ENCODE measurements at regions not wholly inside any gene's neighbourhood (a gene's known extent, or its start where the extent isn't known, plus 50 kb on each side); places are given as distances from the start of the nearest gene placed in this dataset.

DNA sequence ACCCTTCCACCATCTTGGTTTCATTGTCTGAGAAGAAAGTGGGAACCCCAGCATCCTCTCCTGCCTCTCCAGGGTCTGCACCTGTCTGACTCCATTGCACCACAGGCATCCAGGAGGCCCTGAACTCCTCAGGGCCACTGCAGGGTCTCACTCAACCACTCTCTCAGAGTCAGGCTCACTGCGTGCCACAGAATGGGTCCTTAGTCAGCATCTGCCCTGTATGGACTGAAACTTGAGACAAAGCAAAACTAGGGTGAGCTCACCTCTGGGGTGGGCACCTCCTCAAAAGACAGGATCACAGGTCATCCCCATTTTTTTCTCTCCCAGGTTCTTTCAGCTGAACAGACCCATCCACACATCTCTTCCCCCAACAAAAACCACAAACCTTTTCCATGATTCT lies 59.2 kb upstream of the CPEB4 start:
- no TSS peak for BruUV-seq (replicated peaks)
- no peak for ATAC-seq
- intact Hi-C loops (cut with micrococcal nuclease) = no loop called here

More for the DNA sequence above, 59.2 kb upstream of the CPEB4 start:
- Histone ChIP-seq H3K27ac (ENCODE audit: extremely low read depth, low read depth, low read length) (no peak overlapping the region), H3K9me3 (replicated peaks; ENCODE audit: control insufficient read depth, insufficient read depth, low read depth, low read length) (no peaks in the 10 kb centered on the region), H3K4me3 (no peak overlapping the region), H3K79me2 (ENCODE audit: control insufficient read depth, insufficient read depth, low read length) (no peaks in the 10 kb centered on the region), H3K4me2 (ENCODE audit: insufficient read depth, low read length) (no peak overlapping the region), H3K9ac (ENCODE audit: insufficient read depth in 1 of 2, low read depth in 2 of 2, low read length in 2 of 2) (no peak overlapping the region), H3K4me1 (replicated peaks in 1 of 2; ENCODE audit: control insufficient read depth in 2 of 2, insufficient read depth in 2 of 2, low read length in 2 of 2) (peaks cover 9 to 61% of the 10 kb centered on the region in 2 experiments; a peak in 4 of 5 replicates), H3K27me3 (ENCODE audit: control insufficient read depth in 2 of 2, insufficient read depth in 2 of 2, low read length in 2 of 2) (no peaks in the 10 kb centered on the region), H4K20me1 (replicated peaks; ENCODE audit: control insufficient read depth, insufficient read depth, low read length) (no peaks in the 10 kb centered on the region), H3K36me3 (ENCODE audit: control insufficient read depth, insufficient read depth, low read length) (no peaks in the 10 kb centered on the region), H2AFZ (ENCODE audit: low read depth, low read length) (no peak overlapping the region), H3K9me1 (ENCODE audit: control insufficient read depth, insufficient read depth, low read length) (no peaks in the 10 kb centered on the region)
- in situ Hi-C loops (cut with MboI) = no loop called here
- TF ChIP-seq HMG20A (CRISPR knock-in tag; conservative IDR thresholded peaks at IDR 0.05) = no peak
- no peak for TF ChIP-seq HDAC2 (IDR thresholded peaks at IDR 0.05)
- TF ChIP-seq, protein P1, sequence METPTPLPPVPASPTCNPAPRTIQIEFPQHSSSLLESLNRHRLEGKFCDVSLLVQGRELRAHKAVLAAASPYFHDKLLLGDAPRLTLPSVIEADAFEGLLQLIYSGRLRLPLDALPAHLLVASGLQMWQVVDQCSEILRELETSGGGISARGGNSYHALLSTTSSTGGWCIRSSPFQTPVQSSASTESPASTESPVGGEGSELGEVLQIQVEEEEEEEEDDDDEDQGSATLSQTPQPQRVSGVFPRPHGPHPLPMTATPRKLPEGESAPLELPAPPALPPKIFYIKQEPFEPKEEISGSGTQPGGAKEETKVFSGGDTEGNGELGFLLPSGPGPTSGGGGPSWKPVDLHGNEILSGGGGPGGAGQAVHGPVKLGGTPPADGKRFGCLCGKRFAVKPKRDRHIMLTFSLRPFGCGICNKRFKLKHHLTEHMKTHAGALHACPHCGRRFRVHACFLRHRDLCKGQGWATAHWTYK (CRISPR knock-in tag; IDR thresholded peaks at IDR 0.05) = no peak
- TF ChIP-seq ZNF316 (IDR thresholded peaks at IDR 0.05) = no peak
- TF ChIP-seq, protein P2, sequence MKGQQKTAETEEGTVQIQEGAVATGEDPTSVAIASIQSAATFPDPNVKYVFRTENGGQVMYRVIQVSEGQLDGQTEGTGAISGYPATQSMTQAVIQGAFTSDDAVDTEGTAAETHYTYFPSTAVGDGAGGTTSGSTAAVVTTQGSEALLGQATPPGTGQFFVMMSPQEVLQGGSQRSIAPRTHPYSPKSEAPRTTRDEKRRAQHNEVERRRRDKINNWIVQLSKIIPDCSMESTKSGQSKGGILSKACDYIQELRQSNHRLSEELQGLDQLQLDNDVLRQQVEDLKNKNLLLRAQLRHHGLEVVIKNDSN (CRISPR knock-in tag; IDR thresholded peaks at IDR 0.05) = no peak
- no peak for TF ChIP-seq CSDE1 (IDR thresholded peaks at IDR 0.05)
- no peak for TF ChIP-seq ZNF668 (CRISPR knock-in tag; IDR thresholded peaks at IDR 0.05)
- ChIA-PET POLR2A (interaction anchor here (2.5 kb wide), 1 partner anchor 10 kb away, joined by 10 read pairs; no protein-coding TSS in a partner anchor), CTCF (ENCODE audit: low intra/inter-chr PET ratio) (no interaction called here)
- WGBS (ENCODE audit: insufficient coverage, low coverage, missing lambda C conversion rate) = 90% methylated on average over 1 of the region's 1 CpG
- FAIRE-seq (no peak), DNase-seq (ENCODE audit: extremely low read depth in 1 of 4, low spot score in 3 of 4) (no peak)

Data from K562 (cell line).